Spinal cord (tissue), 9 donors: ENCODE measurements at regions not wholly inside any gene's neighbourhood (a gene's known extent, or its start where the extent isn't known, plus 50 kb on each side); places are given as distances from the start of the nearest gene placed in this dataset.
"Not testable (repeated sequence)": the region's sequence is repeated elsewhere in the genome, so short reads cannot be mapped to it uniquely, and the experiment has no call there.

Experiments used
- DNase-seq, 6 donors: peaks; one replicate each; pipeline versions ENCODE4 v3.0.0 to v3.0.0-alpha.2; 2013 to 2015; ENCODE audit warnings: low spot score in 6 of 6, low read depth in 4 of 6
- H3K27ac ChIP-seq: one replicate; pipeline ENCODE4 v1.5.1; 2013; ENCODE audit warnings: low read depth, low read length, control low read depth
- H3K27me3 ChIP-seq: one replicate; pipeline ENCODE4 v1.6.1; 2013; ENCODE audit warnings: low read length; ENCODE audit not compliant: control insufficient read depth, insufficient read depth
- H3K36me3 ChIP-seq: one replicate; pipeline ENCODE4 v1.6.1; 2013; ENCODE audit warnings: low read length; ENCODE audit not compliant: control insufficient read depth, insufficient read depth
- H3K4me1 ChIP-seq: one replicate; pipeline ENCODE4 v1.6.1; 2013; ENCODE audit warnings: low read length; ENCODE audit not compliant: control insufficient read depth, insufficient read depth
- H3K4me3 ChIP-seq: one replicate; pipeline ENCODE4 v1.5.1; 2013; ENCODE audit warnings: low read depth, low read length, control low read depth
- H3K9me3 ChIP-seq: one replicate; pipeline ENCODE4 v1.6.1; 2013; ENCODE audit warnings: low read length; ENCODE audit not compliant: control insufficient read depth, insufficient read depth
- WGBS: methylation state at CpG from one replicate; pipeline ENCODE4 v1.1.5; 2013; ENCODE audit warnings: missing lambda C conversion rate; ENCODE audit not compliant: insufficient coverage; 5-methylcytosine and 5-hydroxymethylcytosine counted together
- donor health status: healthy.

DNA sequence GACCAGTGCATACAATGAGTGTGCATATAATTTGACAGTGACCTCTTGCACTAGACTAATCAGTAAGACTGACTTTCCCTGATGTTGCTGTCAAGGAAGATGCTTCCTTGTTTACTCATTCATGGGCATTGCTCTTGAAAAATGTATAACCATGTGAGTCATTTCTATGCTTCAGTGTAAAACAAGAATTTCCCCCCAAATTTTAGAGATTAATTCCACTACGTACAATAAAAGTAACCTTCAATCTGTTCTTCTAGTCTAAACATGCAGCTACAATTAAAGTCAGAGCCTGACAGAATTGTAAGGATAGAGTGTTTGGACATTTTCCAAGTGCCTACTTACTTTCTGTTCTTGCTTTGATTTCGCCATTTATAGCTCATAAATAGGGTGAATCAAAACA is 935.7 kb downstream of the RAPGEF2 start:
- no CpG with 5 or more reads among the region's 2 CpGs for WGBS
- Histone ChIP-seq H3K9me3 (no peaks in the 10 kb centered on the region), H3K36me3 (no peaks in the 10 kb centered on the region), H3K27me3 (no peaks in the 10 kb centered on the region), H3K4me1 (no peaks in the 10 kb centered on the region), H3K27ac (no peak overlapping the region), H3K4me3 (no peak overlapping the region)
- peak in 1 of 6 donors; percentile 3 for DNase-seq

DNA sequence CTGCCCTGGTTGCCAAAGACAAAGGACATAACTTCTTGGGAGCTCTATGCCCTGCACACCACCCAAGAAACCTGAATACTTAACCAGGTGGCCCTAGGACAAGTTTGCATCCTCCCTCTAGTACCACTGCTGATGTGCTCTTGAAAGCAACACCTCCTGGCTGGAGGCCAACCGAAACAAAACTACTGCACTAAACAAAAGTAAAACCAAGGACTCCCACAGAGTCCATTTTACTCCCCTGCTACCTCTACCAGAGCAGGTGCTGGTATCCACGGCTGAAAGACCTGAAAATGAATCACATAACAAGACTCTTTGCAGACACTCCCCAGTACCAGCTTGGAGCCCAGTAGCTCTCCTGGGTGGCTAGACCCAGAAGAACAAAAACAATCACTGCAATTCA is 941.8 kb downstream of the RAPGEF2 start:
- H3K9me3 ChIP-seq = peaks cover 1% of the 10 kb centered on the region
- H3K27me3 ChIP-seq = no peaks in the 10 kb centered on the region
- no peaks in the 10 kb centered on the region for H3K36me3 ChIP-seq
- no peaks in the 10 kb centered on the region for H3K4me1 ChIP-seq
- no peak overlapping the region for H3K27ac ChIP-seq
- no peak overlapping the region for H3K4me3 ChIP-seq
- no peak for DNase-seq
- WGBS = 74% methylated on average over 2 of the region's 2 CpGs

DNA sequence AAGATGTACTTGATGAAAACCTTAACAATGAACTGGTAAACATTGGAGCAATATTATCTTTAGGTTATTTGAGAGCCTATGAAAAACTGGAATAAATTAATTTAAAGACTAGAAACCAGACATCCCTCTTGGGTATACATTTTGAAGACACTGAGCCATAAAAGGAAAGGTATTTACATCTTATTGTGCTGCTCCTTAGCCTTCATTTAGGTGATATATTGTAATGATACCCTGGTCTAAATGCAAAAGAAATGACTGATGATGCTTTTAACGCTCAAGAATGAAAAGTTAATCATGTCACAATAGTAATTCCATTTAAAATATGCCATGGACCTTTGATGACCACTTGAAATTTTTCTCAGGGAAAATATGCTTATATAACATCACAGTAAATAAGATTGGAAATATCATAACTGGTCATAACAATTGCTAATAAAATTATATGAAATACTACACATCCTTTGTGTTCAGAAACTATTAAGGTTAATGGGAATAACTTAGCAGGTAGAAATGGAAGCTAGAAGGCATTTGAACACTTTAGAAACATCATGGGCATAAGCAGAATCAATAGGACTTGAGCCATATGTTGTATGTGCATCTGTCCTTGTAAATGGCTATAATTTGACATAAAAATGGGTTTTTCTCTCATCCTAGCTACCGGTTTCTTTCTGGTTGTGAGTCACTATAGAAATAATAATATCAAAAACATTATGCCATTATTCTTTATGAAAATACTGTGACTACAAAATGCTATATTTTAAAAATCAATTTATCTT is 979.7 kb downstream of the RAPGEF2 start:
- Histone ChIP-seq H3K4me1 (no peaks in the 10 kb centered on the region), H3K27ac (no peak overlapping the region), H3K4me3 (no peak overlapping the region), H3K36me3 (no peaks in the 10 kb centered on the region), H3K27me3 (no peaks in the 10 kb centered on the region), H3K9me3 (no peaks in the 10 kb centered on the region)
- no CpG with 5 or more reads among the region's 2 CpGs for WGBS
- peak in 1 of 6 donors; percentile 27 for DNase-seq

DNA sequence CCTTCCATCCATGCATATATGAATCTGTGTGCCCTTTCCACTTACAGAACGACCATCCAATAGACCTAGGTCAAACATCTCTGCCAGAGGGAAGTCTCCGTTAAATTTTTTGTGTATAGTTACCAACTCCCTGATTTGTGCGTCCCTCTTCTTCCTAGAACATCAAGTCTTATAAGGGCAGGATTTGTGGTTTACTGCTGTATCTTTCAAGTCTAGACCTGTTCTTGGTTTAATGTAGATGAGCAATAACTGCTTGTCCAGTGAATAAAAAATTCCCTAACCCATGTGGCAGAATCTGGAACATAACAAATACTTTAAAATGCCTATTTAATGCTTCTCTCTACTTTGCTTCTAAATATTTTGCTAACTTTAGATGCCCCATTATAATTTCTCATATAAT is 988.8 kb downstream of the RAPGEF2 start:
- H3K36me3 ChIP-seq = no peaks in the 10 kb centered on the region
- no peaks in the 10 kb centered on the region for H3K9me3 ChIP-seq
- no peaks in the 10 kb centered on the region for H3K27me3 ChIP-seq
- H3K4me1 ChIP-seq = no peaks in the 10 kb centered on the region
- no peak for DNase-seq
- no peak overlapping the region for H3K4me3 ChIP-seq
- no CpG with 5 or more reads among the region's 3 CpGs for WGBS
- H3K27ac ChIP-seq = no peak overlapping the region

DNA sequence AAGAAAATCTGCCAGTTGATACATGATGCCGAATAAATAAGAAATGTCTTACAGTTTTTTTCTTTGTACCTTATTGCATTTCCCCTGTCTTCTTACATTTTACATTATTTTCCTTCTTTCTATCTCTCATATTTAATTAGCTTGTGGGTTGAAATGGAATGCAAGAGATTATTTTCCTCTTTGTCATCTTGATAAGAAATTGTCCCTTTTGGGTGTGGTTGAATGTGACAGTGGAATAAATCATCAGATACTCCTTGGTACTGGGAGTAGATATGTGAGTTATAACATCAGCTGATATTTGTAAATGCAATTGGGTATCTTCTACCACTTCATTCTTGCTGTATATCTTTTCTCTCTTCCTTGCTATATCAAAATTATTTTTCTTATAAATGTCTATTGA is 997.4 kb downstream of the RAPGEF2 start:
- H3K36me3 ChIP-seq = no peaks in the 10 kb centered on the region
- H3K27me3 ChIP-seq = no peaks in the 10 kb centered on the region
- no peaks in the 10 kb centered on the region for H3K9me3 ChIP-seq
- H3K4me1 ChIP-seq = no peaks in the 10 kb centered on the region
- DNase-seq = no peak
- H3K27ac ChIP-seq = no peak overlapping the region
- no peak overlapping the region for H3K4me3 ChIP-seq
- no CpG with 5 or more reads among the region's 1 CpG for WGBS

DNA sequence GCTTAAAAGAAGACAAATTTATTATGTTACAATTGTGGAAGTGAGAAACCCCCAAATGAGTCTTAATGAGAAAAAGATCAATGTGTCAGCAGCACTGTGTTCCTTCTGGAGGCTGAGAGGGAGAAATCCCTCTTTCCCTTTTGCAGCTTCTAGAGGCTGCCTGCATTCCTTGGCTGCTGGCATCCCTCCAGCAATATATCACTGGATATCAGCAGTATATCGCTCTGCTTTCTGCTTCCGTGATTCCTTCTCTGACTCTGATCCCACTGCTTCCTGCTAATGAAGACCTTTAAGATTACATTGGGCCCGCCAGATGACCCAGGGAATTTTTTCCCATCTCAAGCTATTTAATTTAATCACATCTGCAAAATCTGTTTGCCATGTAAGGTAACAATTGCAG is 1008.0 kb downstream of the RAPGEF2 start:
- H3K9me3 ChIP-seq = peaks cover 7% of the 10 kb centered on the region
- no peaks in the 10 kb centered on the region for H3K4me1 ChIP-seq
- no peak overlapping the region for H3K27ac ChIP-seq
- no peak for DNase-seq
- no peaks in the 10 kb centered on the region for H3K36me3 ChIP-seq
- WGBS = 94% methylated on average over 3 of the region's 3 CpGs
- H3K27me3 ChIP-seq = no peaks in the 10 kb centered on the region
- H3K4me3 ChIP-seq = no peak overlapping the region

DNA sequence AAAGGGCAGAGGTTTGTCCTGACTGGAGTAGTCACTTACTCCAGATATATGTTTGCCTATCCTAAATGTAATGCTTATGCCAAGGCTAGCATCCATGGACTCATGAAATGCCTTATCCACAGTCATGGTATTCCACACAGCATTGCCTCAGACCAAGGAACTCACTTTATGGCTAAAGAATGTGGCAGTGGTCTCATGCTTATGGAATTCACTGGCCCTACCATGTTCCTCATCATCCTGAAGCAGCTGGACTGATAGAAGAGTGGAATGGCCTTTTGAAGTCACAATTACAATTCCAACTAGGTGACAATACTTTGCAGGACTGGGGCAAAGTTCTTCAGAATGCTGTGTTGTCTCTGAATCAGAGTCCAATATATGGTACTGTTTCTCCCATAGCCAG is 1014.8 kb downstream of the RAPGEF2 start:
- Histone ChIP-seq H3K36me3 (no peaks in the 10 kb centered on the region), H3K4me1 (no peaks in the 10 kb centered on the region), H3K27me3 (no peaks in the 10 kb centered on the region), H3K27ac (no peak overlapping the region), H3K4me3 (no peak overlapping the region), H3K9me3 (no peaks in the 10 kb centered on the region)
- DNase-seq = no peak

DNA sequence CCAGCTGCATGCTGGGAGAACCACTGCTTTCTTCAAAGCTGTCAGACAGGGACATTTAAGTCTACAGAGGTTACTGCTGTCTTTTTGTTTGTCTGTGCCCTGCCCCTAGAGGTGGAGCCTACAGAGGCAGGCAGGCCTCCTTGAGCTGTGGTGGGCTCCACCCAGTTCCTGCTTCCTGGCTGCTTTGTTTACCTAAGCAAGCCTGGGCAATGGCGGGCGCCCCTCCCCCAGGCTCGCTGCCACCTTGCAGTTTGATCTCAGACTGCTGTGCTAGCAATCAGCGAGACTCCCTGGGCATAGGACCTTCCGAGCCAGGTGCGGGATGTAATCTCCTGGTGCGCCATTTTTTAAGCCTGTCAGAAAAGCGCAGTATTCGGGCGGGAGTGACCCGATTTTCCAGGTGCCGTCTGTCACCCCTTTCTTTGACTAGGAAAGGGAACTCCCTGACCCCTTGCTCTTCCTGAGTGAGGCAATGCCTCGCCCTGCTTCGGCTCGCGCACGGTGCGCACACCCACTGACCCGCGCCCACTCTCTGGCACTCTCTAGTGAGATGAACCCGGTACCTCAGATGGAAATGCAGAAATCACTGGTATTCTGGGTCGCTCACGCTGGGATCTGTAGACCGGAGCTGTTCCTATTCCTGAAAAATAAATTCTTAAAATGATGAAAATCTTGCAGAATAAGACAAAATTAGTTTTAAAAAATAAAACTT is 1022.9 kb downstream of the RAPGEF2 start:
- H3K4me1 ChIP-seq, H3K27ac ChIP-seq, H3K36me3 ChIP-seq, H3K27me3 ChIP-seq, DNase-seq, H3K9me3 ChIP-seq, H3K4me3 ChIP-seq: not testable (repeated sequence)
- WGBS = 93% methylated on average over 20 of the region's 24 CpGs

DNA sequence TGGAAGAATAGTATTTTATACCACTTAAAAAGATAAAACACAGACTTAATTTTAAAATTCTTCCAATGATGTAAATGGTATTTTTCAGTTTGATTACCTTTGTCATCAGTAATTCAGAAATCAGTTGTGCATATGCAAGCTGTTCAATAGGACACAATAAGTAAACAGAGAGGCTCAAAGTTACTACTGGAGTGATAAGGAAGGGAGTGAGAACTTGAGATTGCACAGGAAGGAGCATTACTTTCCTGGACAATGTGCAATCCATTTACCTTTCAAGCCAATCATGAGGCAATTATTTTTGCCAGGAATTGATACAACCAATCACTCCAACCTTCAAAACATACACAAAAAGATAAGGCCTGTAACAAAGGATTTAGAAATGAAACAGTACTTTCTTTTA is 1024.3 kb downstream of the RAPGEF2 start:
- H3K9me3 ChIP-seq = peaks cover 6% of the 10 kb centered on the region
- no peaks in the 10 kb centered on the region for H3K27me3 ChIP-seq
- DNase-seq = no peak
- no peak overlapping the region for H3K4me3 ChIP-seq
- no peaks in the 10 kb centered on the region for H3K4me1 ChIP-seq
- H3K27ac ChIP-seq = no peak overlapping the region
- no peaks in the 10 kb centered on the region for H3K36me3 ChIP-seq

DNA sequence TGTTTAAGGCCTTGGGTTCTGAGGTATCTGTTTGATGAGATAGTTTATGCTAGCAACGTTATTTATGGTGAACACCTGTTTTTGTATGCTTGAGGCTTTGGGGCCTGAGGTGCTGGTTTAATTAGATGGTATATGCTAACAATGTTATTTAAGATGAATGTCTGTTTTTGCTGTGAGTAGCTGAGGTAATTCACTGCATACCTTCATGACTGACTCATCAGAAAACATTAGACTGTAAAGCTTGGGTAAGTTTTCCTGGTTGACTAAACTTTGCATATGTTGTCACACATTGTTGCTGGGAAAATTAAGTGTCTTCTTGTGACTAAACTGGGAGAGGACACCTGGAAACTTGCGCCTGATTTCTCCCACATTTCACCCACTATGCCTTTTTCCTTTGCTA is 1026.6 kb downstream of the RAPGEF2 start:
- DNase-seq = no peak
- Histone ChIP-seq H3K36me3 (no peaks in the 10 kb centered on the region), H3K27me3 (no peaks in the 10 kb centered on the region), H3K9me3 (peaks cover 6% of the 10 kb centered on the region), H3K4me1 (no peaks in the 10 kb centered on the region), H3K27ac (no peak overlapping the region), H3K4me3 (no peak overlapping the region)
- 50% methylated on average over 1 of the region's 2 CpGs for WGBS
